Glutamatergic neuron (in vitro differentiated cells): ENCODE measurements at regions not wholly inside any gene's neighbourhood (a gene's known extent, or its start where the extent isn't known, plus 50 kb on each side); places are given as distances from the start of the nearest gene placed in this dataset.

Experiments used
- DNase-seq: peaks from one replicate; pipeline ENCODE4 v3.0.0; 2022
- H3K27ac Mint-ChIP-seq: one replicate; pipeline ENCODE4 v1.8.0; 2020; ENCODE audit warnings: mild to moderate bottlenecking, mixed read lengths, inconsistent platforms; ENCODE audit not compliant: unreplicated experiment
- H3K27me3 Mint-ChIP-seq: one replicate; pipeline ENCODE4 v1.8.0; 2020; ENCODE audit warnings: mild to moderate bottlenecking, moderate library complexity, mixed read lengths, inconsistent platforms; ENCODE audit not compliant: unreplicated experiment
- H3K36me3 Mint-ChIP-seq: one replicate; pipeline ENCODE4 v1.8.0; 2020; ENCODE audit warnings: mild to moderate bottlenecking, mixed read lengths, inconsistent platforms; ENCODE audit not compliant: unreplicated experiment
- H3K4me1 Mint-ChIP-seq: one replicate; pipeline ENCODE4 v1.8.0; 2020; ENCODE audit warnings: mild to moderate bottlenecking, low read depth, mixed read lengths, inconsistent platforms; ENCODE audit not compliant: unreplicated experiment
- H3K4me3 Mint-ChIP-seq: one replicate; pipeline ENCODE4 v1.8.0; 2020; ENCODE audit warnings: mild to moderate bottlenecking, mixed read lengths, inconsistent platforms; ENCODE audit not compliant: unreplicated experiment
- H3K9me3 Mint-ChIP-seq: one replicate; pipeline ENCODE4 v1.8.0; 2020; ENCODE audit warnings: mild to moderate bottlenecking, moderate library complexity, mixed read lengths, inconsistent platforms; ENCODE audit not compliant: unreplicated experiment
- TF ChIP-seq, protein P1 (sequence below): fragments of 200-600 bp; sonication (generic); IDR thresholded peaks from one replicate; pipeline ENCODE4 v1.5.0; 2021; ENCODE audit not compliant: partially characterized antibody, unreplicated experiment

DNA sequence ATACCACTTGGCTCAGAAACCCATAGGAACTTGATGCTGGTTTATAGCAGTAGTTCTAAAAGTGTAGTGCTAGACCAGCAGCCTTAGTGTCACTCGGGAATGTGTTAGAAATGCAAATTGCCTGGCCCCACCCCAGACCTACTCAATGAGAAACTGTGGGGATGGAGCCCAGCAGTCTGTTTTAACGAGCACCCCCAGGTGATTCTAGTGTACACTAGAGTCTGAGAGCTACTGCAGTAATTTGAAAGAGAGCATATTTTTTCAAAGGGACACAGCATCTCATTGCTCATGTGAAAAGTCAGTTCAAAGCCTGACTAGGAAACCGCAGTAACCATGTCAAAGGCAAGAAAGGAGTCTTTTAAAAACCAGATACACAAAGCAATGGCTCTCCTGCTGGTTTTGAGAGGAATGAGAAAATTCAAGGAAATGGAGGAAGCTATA lies 313.4 kb downstream of the SQOR start:
- no peak overlapping the region for H3K27ac Mint-ChIP-seq
- no peaks in the 10 kb centered on the region for H3K4me1 Mint-ChIP-seq
- H3K9me3 Mint-ChIP-seq, result no peaks in the 10 kb centered on the region
- no peak for DNase-seq
- H3K4me3 Mint-ChIP-seq, result no peak overlapping the region
- TF ChIP-seq, protein P1, sequence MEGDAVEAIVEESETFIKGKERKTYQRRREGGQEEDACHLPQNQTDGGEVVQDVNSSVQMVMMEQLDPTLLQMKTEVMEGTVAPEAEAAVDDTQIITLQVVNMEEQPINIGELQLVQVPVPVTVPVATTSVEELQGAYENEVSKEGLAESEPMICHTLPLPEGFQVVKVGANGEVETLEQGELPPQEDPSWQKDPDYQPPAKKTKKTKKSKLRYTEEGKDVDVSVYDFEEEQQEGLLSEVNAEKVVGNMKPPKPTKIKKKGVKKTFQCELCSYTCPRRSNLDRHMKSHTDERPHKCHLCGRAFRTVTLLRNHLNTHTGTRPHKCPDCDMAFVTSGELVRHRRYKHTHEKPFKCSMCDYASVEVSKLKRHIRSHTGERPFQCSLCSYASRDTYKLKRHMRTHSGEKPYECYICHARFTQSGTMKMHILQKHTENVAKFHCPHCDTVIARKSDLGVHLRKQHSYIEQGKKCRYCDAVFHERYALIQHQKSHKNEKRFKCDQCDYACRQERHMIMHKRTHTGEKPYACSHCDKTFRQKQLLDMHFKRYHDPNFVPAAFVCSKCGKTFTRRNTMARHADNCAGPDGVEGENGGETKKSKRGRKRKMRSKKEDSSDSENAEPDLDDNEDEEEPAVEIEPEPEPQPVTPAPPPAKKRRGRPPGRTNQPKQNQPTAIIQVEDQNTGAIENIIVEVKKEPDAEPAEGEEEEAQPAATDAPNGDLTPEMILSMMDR, result no peak
- H3K27me3 Mint-ChIP-seq, result peaks cover 3% of the 10 kb centered on the region
- no peaks in the 10 kb centered on the region for H3K36me3 Mint-ChIP-seq

GRCh38 chr15:45958924-45959323 lies 324.1 kb downstream of the SQOR start:
- no peak overlapping the region for H3K27ac Mint-ChIP-seq
- peaks cover 2% of the 10 kb centered on the region for H3K9me3 Mint-ChIP-seq
- peaks cover 5% of the 10 kb centered on the region for H3K36me3 Mint-ChIP-seq
- TF ChIP-seq, protein P1, result no peak
- no peaks in the 10 kb centered on the region for H3K4me1 Mint-ChIP-seq
- no peak overlapping the region for H3K4me3 Mint-ChIP-seq
- DNase-seq, result no peak
- no peaks in the 10 kb centered on the region for H3K27me3 Mint-ChIP-seq

- DNase-seq, result no peak
- peaks cover 5% of the 10 kb centered on the region for H3K36me3 Mint-ChIP-seq
- H3K4me3 Mint-ChIP-seq, result no peak overlapping the region
- no peaks in the 10 kb centered on the region for H3K4me1 Mint-ChIP-seq
- no peaks in the 10 kb centered on the region for H3K27me3 Mint-ChIP-seq
- H3K9me3 Mint-ChIP-seq, result peaks cover 4% of the 10 kb centered on the region
- TF ChIP-seq, protein P1, result no peak
- H3K27ac Mint-ChIP-seq, result no peak overlapping the region
Measured at GRCh38 chr15:45962733-45963132, 327.9 kb downstream of the SQOR start.

DNA sequence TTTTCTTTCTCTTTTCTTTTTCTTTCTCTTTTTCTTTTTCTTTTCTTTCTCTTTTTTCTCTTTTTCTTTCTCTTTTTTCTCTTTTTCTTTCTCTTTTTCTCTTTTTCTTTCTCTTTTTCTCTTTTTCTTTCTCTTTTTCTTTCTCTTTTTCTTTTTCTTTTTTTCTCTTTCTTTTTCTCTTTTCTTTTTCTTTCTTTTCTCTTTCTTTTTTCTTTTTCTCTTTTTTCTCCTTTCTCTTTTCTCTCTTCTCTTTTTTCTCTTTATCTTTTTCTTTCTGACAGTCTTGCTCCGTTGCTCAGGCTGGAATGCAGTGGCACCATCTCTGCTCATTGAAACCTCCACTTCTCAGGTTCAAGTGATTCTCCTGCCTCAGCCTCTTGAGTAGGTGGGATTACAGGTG lies 335.7 kb downstream of the SQOR start:
- H3K9me3 Mint-ChIP-seq, result no peaks in the 10 kb centered on the region
- TF ChIP-seq, protein P1, result no peak

DNA sequence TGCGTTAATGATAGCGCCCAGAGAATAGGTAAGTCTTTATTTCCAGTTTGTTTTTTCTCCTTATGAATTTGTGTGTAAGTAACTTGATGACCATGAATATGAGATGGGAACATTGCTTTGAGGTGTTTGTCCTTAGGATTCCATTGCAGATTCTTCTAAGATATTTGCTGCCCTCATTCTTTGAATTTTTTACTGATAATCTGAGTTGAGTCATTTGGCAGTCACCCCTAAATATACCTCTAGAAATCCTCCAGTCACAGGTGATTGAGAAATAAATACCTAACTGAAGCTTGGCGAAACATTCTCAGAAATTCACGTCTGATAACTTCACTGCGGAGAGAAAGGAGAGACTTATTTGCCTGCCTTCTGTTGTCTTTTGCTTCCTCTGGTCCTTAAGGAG lies 345.5 kb downstream of the SQOR start:
- H3K4me3 Mint-ChIP-seq, result no peak overlapping the region
- no peak overlapping the region for H3K27ac Mint-ChIP-seq
- no peaks in the 10 kb centered on the region for H3K4me1 Mint-ChIP-seq
- no peak for DNase-seq
- no peaks in the 10 kb centered on the region for H3K36me3 Mint-ChIP-seq
- H3K9me3 Mint-ChIP-seq, result no peaks in the 10 kb centered on the region
- H3K27me3 Mint-ChIP-seq, result no peaks in the 10 kb centered on the region
- TF ChIP-seq, protein P1, result no peak

More for the DNA sequence above, 335.7 kb downstream of the SQOR start:
- Mint-ChIP-seq H3K27me3 (no peaks in the 10 kb centered on the region), H3K36me3 (no peaks in the 10 kb centered on the region), H3K4me3 (no peak overlapping the region), H3K27ac (no peak overlapping the region), H3K4me1 (no peaks in the 10 kb centered on the region)
- no peak for DNase-seq
